NCI-H510A treated with DMSO at 0.1 percent for 48 hours (cell line): ENCODE measurements at regions not wholly inside any gene's neighbourhood (a gene's known extent, or its start where the extent isn't known, plus 50 kb on each side); places are given as distances from the start of the nearest gene placed in this dataset.
A peak's percentile ranks its signal among the peaks of the same experiment; 100 is the strongest.
"Not testable (repeated sequence)": the region's sequence is repeated elsewhere in the genome, so short reads cannot be mapped to it uniquely, and the experiment has no call there.

Source experiments
- DNase-seq: peaks from one replicate; lab custom pipeline; 2025; lab: John Stamatoyannopoulos, UW

DNA sequence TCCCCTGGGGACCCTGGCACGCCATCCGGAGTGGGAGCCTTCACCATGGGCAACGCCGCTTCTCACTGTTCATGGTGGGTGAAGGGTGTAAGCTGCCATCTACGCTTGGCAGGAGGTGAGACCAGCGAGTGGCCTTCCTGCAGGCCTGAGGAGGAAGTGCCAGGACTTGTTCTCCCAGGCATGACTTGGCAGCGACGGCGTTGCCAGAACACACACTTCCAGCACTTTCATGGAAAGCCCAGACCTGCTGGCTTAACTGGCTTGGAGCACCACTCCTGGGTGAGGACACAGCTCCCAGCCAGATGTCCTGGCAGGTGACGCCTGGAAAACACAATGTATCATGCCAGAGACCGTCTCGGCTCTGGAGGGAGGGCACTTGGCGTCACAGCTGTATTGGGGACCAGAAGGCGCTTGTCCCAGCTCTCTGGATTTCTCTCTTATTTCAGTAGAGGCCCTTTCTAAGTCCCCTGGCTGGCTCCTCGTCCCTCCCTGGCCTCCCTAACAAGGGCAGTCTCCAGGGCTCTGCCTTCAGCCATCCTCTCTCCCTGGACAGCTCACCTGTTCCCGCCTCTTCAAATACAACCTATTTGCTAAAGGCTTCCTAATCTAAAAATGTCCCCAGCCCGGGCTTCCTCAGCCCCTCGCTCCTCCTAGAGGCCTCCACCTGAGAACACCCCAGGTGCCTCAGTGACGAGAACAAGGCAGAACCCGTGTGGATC lies 188.3 kb downstream of the OLFM1 start:
- no peak for DNase-seq

DNA sequence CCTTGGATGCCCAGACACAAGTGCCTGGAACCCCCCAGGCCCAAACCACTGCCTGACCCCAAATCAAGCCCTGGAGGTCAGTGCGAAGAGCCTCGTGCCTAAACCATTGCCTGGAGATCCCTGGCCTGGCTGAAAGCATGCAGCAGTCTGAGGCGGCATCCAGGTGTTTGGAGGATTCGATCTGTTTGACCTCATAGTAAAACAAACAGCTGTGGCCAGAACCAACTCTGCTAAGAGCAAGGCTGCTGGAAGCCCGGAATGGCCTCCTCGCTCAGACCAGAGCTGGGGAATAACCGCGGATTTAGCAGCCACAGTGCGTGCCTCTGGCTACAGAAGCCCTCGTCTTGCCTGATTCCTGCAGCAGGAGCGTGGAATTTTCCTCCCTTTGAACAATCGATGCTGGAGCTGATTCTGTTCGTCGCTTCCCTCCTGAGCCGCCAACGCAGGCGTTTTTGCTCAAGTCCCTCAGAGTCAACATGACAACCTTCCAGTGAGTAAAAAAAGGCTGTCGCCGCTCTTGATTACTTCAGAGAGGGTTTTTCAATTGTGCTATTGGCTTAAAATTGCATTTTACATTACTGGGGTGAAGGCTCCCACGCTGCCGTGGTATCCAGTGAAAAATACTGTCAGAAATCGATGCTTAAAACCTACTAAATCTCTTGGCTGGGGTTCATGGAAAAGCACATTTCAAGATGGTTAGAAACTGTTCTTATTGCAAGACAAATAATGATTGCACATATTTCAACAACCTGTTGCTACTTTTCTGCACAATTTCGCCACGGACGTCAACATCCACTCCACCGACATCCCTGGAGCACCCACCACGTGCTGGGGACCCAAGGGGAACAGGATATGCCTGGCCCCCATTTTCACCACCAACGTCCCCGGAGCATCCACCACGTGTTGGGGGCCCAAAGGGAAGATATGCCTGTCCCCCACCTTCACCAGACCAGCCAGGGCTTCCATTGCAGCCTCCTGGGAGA lies 190.0 kb downstream of the OLFM1 start:
- no peak for DNase-seq

DNA sequence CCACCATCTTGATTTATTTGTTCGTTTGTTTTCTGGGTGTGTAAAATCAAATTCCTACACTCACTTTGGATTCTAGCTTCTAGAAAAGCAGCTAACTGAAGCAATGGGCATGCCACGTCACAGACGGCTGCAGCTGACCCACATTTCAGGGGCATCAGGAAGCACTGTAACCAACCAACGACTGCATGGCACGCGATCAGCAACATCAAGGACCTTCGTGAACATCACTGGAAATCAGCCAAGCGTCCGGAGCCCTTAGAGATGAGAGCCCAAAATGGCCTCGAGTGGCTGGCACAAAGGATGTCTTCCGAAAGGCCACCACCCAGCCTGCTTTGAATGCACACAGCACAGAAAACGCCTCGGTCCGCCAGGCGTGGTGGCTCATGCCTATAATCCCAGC lies 191.1 kb downstream of the OLFM1 start:
- no peak for DNase-seq

DNA sequence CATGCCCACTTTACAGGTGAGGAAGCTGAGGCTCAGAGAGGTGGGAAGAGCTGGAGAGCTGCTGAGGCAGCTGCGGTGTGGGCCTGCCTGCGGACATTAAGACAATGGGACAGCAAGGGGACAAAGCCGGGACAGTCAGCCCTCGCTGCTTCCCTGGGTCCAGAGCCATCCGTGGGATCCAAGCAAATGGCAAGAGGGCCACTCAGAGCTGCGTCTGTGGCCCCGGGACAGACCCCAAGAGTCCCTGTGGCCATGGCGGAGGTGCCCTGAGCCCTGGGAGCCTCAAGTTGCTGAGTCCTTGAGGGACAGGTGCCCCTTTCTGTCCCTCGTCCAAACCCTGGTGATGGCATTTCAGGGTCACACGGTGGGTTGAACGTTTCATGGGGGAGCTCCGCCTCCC lies 191.9 kb downstream of the OLFM1 start:
- no peak for DNase-seq

DNA sequence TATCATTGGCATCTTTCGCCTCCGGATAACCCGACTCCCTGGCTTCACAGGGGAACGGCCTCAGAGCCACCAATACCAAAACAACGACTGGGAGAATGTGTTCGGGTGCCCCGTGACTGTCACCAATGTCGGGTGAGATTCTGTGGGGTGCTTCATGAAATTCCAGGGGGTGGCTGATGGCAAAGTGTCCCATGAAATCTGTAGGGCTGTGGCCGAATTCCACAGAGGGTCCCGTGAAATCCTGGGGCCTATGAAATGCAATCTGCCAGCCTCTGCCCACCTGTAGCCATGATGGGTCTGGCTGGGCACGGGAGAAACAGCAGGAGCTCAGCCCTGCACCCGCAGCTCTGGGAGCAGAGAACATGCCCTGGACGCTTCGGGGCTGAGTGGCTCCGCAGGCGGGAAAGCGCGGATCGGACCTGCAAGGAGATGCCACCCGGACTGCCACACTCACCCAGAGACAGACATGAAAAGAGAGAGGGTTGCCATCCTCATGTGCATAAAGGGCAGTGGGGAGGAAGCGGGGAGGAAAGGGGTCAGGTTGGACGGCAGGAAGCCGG lies 192.4 kb downstream of the OLFM1 start:
- no peak for DNase-seq

DNA sequence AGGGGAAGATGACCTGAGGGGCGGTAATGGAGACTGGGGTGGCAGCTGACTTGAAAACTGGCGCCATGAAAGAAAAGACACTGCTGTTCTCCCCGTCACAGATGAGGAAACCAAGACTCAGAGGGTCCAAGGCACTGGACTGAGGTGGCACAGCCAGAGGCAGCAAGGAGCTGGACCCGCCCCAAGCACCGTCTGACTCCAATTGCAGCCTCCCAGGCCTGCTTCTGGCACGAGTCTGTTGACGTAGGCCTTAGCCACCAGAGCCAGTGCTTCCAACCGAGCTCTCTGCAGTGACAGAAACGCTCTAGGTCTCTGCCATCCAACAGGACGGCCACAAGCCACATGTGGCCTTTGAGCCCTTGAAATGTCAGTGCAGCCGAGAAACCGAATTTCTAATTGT lies 193.2 kb downstream of the OLFM1 start:
- no peak for DNase-seq

DNA sequence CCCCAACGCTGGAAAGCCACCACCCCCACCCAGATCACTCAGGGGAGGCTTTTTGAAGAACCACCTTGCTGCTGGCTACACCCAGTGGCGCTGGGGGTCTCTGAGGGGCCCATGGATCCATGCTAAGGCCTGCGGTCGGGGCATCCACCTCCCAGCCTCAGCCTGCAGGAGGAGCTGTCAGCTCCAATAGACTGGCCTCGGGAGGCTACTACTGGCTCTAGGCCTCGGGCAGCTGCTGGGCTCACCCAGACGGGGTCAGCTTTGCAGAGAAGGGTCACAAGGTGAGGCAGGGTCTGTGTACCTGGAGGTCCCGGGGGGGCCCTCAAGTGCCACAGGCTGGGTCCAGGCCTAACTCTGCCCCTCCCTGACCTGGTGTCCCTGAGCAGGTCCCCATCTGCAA lies 193.7 kb downstream of the OLFM1 start:
- no peak for DNase-seq

DNA sequence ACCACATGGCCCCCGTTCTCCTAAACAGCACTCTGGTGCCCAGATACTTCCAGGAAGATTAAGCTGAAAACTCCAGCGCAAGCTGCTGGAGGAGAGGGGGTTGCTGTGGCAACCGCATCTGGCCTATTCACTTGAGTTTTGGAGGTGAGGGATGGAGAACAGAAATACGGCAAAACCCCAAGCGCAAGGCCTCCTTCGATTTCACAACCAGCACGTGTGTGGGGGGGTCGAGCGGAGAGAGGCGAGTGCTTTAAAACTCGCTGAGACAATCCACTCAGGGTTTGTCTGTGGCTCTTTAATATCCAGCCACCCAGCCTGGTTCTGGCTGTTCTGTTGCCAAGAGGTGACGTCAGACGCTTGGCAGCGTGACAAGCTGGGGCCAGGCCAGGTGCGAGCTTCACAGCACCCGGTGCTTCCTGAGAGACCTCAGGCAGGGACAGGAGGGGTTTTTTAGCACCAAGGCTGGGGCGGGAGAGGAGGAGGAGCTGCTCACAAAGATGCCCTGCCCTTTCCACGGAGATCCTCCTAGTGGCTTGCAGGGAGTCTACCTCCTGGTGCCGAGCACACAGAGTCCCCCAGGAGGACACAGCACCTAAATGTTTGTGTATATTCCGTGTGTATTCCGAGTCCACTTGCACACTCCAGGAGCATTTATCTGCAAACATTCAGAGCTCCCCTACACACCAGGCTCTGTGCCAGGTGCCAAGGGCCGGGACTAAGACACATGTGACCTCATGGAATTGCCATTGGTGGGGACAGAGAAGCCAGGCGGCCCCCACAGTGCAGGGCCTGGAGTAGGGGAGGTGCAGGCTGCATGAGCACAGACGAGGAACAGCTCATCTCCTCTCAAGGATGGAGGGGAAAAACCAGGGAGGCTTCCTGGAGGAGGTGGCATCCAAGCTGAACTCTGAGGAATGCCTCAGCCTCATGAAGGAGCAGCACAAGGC lies 194.6 kb downstream of the OLFM1 start:
- DNase-seq, result peak; percentile 30

DNA sequence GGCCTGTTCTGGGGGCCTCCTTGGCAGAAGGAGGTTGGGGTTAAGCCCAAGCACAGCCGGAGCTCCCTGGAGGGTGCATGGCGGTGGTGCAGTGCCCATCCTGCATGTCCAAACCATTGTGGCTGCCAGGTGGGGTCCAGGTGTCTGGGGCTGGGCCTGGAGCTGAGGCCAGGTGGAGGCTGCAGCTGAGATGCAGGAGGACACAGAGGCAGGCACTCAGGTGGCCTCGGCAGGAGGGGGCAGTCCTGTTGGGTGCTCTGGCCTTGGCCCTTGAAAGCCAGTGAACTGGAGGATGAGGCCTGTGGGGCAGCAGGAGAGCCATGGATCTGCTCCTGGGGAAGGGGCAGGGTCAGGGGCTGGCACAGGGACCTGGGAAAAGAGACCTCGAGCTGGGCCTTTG lies 195.3 kb downstream of the OLFM1 start:
- DNase-seq, result no peak

DNA sequence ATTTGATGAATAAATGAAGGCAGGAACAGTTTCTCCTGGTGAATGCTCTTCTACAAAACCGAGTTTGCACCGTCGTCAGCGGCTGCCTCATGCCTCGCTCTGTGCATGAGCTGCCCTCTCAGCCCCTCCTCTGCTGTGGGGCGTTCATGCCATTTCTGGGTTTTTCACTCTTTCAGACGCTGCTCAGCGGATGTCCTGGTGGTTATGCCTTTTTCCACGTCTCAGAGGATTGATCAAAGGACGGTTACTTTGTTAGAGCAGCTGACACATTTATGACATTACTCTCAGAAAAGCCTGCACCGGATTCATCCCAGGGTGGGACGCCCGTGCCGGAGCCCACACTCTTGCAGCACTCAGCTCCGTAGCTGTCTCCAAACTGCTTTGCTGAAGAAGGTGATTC lies 195.9 kb upstream of the PPP1R26 start:
- no peak for DNase-seq

DNA sequence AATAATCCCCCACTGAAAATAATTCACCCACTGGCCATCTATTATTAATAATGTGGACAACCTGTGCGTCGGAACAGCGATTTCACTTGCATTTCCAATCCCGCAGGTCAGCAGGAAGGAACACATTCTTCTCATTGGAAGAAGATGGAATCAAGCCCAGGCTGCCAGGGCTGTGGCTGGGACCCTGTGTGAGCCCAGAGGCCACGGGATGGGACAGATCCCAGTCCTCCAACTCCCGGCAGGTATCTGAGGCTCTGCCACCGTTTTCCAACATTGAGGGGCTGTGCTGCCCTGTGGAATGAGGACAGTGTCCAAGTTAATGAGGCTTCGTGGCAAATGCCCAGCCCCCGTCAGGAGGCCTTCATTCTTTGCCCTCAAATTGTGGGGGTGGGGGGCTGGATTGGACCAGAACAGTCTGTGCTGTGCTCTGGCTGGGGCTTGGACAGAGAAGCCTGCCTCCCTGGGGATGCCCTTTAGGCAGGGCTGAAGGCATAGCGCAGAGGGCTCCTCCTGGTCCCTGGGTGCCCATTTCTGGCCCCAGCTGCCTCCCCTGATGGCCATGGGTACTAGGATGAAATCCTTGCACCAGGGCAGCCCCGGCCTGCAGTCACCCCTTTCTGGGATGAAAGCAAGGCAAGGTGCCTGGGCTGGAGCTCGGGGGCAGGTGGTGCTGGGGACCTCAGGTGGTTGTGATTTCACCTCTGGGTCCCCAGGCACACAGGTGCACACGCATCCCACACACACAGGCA lies 195.0 kb upstream of the PPP1R26 start:
- DNase-seq, result no peak

DNA sequence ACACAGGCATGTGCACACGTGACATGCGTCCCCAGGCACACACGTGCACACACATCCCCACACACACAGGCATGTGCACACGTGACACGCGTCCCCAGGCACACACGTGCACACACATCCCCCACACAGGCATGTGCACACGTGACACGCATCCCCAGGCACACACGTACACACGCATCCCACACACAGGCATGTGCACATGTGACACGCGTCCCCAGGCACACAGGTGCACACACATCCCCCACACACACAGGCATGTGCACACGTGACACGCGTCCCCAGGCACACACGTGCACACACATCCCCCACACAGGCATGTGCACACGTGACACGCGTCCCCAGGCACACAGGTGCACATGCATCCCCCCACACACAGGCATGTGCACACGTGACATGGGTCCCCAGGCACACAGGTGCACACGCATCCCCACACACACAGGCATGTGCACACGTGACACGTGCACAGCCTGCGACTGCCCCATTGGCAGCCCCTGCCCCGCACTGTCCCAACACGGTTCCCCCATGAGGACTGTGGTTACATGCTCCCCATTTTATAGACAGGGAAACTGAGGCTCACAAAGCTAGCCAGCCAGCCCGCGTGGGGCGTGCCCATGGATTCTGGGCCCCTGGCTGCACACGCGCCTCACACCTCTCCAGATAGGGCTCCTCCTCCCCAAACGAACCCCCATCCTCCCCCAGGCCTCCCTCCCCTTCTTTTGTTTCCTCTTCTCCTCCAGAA lies 193.2 kb upstream of the PPP1R26 start:
- DNase-seq, result not testable (repeated sequence)

DNA sequence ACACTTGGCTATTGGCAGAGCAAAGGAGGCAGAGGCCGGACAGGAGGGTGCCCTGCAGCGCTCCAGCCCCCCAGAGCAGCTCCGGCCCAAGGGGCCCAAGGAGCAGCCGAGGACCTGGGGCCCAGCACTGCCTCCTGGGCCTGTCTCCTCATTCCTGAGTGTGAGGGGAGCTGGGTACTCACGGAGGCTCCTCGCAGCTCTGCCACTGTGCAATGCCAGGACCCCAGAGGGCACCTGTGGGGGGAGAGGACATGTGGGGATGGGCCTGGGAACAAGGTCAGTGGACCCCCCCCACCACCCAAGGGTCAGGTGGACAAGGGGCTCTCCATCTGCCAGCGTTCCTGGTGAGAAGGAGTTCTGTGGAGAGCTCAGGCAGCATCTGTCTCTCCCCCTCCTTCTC lies 192.6 kb upstream of the PPP1R26 start:
- DNase-seq, result no peak

DNA sequence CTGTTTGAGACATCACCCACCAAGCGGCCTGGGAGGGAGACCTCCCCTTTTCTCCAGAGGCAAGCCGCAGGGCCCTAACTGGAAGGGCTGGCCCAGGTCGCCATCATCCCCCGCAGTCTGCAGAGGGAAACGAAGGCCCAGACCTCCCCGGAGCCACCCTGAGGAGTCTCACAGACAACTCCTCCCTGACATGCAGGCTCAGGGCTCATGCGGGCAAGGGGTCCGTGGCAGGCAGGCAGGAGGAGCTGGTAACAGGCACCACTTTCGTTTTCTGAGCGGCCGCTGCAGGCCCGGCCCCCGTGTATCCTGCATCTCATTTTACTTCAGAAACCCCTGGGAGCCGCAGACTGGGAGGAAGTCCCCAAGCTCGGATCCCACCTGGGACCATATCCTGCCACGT lies 192.0 kb upstream of the PPP1R26 start:
- DNase-seq, result no peak

DNA sequence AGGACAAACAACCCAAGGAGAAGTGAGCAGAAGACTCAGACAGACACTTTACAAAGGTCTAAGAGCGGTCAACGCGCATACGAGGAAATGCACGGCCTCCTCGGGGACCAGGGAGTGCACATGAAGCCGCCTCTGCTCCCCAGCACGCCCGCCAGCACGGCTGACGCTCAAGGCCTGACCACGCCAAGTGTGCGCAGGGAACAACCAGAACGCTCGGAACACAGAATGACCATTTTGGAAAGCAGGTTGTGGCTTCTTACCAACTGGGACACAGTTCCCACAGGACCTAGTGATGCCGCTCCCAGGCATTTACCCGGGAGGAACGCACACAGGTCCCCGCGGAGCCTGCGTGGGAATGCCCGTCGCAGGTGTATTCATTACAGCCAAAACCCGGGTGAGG lies 191.5 kb upstream of the PPP1R26 start:
- no peak for DNase-seq

DNA sequence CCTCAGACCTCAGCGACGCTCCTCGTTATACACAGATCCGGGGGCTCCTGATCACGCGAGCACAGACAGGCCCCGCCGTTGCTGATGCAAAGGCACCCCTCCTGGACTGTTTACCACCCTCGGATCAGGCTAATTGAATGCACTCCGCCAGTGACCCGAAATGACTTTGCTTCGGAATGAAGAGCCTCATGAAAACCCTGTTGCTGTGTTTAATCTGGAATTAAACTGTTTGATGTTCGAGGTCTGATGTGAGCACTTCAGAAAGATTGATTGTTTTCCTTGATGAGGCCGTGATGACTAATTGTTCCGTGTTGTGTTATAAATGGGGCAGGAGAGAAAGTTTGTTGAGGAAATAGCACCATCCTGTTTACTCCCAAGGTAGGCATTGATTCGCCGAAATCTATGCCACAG lies 190.5 kb upstream of the PPP1R26 start:
- DNase-seq, result no peak

DNA sequence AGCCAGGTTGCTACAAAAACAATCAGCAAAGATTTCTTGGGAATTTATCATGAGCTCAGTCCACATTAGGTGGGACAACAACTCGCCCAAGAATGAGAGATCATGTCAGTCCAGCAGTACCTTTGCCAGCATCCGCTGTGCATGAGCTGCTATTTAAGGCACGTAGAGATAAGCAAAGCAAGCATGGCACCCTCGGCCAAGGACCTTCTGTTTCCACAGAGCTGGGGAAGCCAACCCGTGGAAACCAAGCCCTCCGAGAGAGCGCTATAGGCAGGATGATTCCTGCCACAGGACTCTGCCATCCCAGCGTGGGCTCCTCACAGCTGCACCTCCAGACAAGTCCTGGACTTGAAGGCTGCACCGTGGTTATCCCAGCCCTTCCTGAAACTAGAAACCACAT lies 189.5 kb upstream of the PPP1R26 start:
- no peak for DNase-seq

DNA sequence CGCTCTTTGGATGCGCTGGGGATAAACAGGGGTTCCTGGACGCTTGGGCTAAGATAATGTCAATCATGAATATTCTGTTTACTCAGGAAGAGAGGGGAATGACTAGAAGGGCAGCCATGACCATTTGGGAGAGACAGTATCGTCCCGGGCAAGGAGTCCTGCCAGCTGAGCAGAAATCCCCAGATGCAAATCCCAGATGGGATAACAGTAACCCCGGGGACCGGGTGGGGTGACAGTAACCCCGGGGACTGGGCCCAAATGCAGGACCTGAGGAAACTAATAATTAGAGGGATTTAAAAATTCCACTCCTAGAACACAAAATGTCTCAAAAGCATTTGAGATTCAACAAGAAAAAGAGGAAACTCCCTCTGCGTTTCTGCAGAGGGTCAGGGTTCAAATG lies 189.0 kb upstream of the PPP1R26 start:
- DNase-seq, result no peak

DNA sequence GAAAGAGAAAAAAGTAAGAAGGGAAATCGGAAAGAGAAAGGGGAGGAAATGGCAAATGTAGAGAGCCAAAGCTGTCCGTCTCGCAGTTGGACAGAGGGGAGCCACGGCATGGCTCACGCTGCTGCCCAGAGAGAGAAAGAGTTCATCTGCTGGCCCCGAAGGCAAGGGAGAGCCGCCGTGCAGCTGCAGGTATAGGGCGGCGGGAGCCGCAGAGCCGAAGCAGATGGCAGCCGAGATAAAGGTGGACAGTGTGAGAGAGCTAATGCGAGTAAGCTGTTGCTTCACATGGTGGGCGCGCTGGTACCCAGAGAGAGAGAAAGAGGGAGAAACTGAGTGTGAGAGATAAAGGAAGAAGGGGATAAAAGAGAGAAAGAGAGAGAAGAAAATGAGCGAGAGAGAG lies 188.4 kb upstream of the PPP1R26 start:
- DNase-seq, result no peak

DNA sequence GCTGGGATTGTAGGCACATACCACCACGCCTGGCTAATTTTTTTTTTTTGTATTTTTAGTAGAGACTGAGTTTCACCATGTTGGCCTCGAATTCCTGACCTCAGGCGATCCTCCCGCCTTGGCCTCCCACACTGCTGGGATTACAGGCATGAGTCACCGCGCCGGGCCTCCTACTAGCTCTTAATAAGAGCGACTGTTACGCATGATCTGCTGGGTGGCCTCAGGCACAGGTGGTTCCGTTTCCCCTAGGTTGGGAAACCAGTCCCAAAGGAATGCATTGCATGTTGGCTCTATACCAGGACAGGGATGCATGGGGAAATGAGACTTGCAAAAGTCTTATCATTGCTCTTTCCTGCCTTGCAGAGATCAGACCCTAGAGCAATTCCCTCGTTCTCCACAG lies 184.7 kb upstream of the PPP1R26 start:
- no peak for DNase-seq
